GM21360 (cell line): ENCODE measurements at regions not wholly inside any gene's neighbourhood (a gene's known extent, or its start where the extent isn't known, plus 50 kb on each side); places are given as distances from the start of the nearest gene placed in this dataset.

Experiments used
- ATAC-seq: cut with Tn5 transposase; IDR thresholded peaks from one replicate; pipeline ENCODE4 v1.9.1; 2021; ENCODE audit warnings: mild to moderate bottlenecking, moderate library complexity; ENCODE audit not compliant: unreplicated experiment

DNA sequence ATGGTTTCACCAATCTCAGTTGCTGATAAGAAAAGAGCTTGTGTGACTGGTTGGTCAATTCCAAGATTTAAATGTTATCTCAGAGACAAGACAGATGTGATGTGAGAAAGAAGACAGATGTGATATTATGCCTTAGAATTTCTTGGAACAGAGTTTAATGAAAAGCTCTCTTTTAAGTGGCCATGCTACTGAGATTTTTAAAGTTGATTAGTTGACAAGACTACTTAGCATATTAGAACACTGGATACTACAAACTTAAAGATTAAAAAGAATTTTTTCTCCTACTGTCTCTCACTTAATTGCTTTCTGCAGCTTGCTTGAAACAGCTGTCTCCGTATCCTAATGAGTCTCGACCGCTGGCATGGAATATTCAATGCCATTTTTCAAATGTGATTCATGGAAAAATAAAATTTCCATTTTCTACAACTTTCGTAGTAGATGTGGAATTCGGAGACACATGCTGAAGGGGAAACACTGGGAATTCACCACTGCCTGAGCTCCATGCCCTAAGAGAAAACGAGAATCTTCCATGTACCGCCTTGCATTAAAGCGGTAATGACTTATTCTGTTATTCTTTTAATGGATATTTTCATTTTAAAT is 634.2 kb upstream of the SETBP1 start:
- ATAC-seq, result no peak

DNA sequence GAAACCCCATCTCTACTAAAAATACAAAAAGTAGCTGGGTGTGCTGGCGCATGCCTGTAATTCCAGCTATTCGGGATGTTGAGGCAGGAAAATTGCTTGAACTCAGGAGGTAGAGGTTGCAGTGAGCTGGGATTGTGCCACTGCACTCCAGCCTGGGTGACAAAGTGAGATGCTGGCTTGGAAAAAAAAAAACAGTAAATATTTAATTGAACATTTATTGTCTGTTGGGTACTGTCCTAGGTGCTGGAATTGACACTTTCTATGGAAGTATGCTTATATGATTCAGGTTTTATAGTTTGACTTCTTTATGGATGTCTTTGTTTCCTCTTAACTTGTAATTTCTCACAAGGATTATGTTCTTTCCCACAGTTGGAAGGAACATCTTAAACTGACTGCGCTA is 633.1 kb upstream of the SETBP1 start:
- no peak for ATAC-seq

DNA sequence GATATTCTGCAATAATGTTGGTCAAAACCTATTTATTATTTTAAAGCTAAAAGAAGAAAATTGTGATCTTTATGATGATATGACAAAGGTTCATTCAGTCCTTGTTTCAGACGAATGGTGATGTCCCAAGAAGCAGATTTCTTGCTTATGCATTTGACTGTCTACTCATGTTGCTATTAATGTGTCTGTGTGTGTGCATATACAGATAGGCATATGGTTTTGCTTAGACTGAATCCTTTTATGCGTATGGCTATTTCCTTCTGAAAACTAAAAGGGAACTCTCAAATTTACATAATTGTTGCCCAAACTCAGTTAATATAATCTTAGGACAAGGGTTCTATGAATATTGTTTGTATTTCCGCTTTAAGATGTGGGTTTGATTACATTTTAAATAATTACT is 632.3 kb upstream of the SETBP1 start:
- ATAC-seq, result no peak

DNA sequence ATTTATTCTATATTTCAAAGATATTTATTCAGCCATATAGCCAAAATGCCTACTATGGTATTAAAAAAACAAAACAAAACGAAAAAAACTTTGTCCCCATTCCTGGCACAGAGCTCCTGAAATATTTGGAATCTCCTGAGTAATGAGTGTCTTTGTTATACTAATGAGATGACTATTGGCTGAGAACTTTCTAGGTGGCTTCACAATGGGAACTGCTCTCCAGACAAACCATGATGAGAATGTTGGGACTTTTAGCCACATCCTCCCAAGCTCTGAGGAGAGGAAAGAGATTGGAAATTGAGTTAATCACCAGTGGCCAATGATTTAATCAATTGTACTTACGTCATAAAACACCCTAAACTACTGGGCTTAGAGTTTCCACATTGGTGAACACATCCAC is 631.8 kb upstream of the SETBP1 start:
- no peak for ATAC-seq

GRCh38 chr18:44051026-44051425 is 629.7 kb upstream of the SETBP1 start:
- no peak for ATAC-seq

- ATAC-seq, result no peak
These were observed 626.2 kb upstream of the SETBP1 start for GRCh38 chr18:44054514-44054913.

- no peak for ATAC-seq
These were observed 620.5 kb upstream of the SETBP1 start for GRCh38 chr18:44060197-44060596.

DNA sequence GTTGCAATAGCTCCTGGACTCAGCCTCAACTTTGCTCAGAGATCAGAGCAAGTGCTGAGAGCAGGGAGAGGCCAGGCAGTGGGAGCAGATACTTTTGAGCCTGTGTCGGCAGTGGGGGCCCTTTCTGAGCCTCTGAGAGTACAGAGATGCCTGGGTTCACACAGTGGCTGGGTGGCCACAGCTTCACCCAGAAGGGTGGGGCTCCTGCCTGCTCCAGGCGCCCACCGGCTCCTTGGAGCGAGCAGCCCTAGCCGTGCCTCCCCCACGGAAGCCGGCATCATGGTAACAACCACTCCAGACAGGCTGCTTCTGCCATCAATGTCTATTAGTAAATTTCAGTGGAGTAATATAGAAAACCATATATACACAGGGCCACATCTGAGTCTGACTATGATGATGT is 619.2 kb upstream of the SETBP1 start:
- no peak for ATAC-seq

GRCh38 chr18:44062345-44062744 is 618.3 kb upstream of the SETBP1 start:
- no peak for ATAC-seq

GRCh38 chr18:44065206-44065605 is 615.5 kb upstream of the SETBP1 start:
- no peak for ATAC-seq

GRCh38 chr18:44066541-44066940 is 614.1 kb upstream of the SETBP1 start:
- ATAC-seq, result no peak

DNA sequence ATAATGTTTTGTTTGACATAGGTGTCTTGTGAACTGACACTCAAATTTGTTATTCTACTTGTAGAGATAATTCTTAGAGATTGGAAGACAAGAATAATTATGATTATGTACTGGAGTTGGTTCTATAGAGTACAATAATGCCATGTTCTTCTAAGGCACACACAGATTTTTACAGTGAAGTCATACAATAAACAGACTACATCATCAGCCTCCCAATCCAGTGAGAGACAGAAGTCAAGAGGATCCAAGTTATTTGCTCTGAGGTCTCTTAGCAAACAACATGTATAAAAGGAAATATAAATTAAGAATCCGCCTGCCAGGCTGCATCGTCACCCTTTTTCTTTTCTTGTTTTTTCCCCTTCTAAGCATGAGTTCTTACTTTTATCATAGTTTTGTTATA is 613.5 kb upstream of the SETBP1 start:
- no peak for ATAC-seq

GRCh38 chr18:44075038-44075437 is 605.6 kb upstream of the SETBP1 start:
- ATAC-seq, result no peak

DNA sequence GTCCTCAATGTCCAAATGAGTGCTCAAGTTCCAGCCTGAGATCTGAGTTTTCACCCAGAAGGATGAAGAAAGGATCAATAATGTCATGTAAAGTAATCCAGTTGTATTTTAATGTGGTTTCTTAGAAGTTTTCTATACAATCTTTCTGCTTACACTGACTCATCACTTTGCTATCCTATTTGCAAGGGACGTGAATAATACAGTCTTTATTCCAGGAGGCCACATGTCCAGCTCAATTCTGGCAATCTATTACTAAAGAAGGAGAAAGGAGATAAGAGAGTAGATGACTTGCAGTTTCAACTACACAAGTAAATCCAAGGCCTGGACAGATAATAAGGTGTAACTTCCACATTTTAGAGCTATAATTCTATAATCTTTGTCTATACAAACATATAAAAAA is 601.1 kb upstream of the SETBP1 start:
- no peak for ATAC-seq

DNA sequence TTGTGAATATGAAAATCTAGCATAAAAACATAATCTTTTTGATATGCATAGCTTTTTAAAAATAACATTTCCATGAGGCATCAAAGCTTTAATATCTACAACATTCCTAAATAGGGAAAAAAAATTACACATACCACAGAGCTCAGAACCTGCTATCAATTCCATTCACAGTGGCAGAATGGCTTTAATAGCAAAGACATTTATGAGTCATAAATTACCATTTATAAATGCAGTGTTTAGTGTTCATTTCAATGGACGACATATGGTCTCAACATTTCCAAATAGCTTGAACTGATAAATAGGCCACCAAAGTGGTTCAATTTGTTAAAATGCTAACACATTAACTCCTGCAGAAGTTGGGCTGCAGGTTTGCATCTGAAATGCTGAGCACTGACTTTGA is 600.6 kb upstream of the SETBP1 start:
- ATAC-seq, result no peak

DNA sequence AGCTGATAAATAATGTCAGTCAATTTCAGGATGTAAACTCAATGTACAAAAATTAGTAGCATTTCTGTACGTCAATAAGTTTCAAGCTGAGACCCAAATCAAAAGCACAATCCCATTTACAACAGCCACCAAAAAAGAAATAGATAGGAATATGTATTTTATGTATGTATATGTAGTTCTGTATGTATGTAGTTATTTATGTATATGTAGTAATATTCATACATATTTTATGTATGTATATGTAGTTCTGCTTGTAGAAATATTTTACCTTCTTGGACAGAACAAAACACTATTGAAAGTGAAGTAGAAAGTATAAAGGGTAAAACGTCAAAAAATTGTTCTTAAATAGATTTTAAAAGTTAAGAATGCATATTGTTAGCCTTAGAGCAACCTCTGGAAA is 591.0 kb upstream of the SETBP1 start:
- no peak for ATAC-seq

DNA sequence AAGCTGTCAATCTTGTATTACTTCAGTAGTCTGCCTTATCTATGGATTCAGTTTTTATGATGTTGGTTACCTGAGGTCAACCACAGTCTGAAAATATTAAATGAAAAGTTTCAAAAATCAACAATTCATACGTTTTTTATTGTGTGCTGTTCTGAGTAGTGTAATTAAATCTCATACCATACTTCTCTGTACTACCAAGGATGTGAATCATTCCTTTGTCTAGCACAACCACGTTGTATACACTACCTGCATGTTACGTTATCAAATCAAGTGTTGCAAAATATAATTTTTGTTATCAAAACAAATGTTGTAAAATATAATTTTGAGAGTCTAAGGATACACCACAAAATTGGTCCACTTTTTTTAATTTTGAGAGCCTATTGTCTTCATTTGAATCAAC is 590.2 kb upstream of the SETBP1 start:
- ATAC-seq, result no peak

- ATAC-seq, result no peak
These were observed 587.4 kb upstream of the SETBP1 start for GRCh38 chr18:44093253-44093652.

GRCh38 chr18:44096016-44096415 is 584.7 kb upstream of the SETBP1 start:
- no peak for ATAC-seq

GRCh38 chr18:44098551-44099098 is 582.1 kb upstream of the SETBP1 start:
- ATAC-seq, result peak; percentile 55

- no peak for ATAC-seq
These were observed 573.5 kb upstream of the SETBP1 start for GRCh38 chr18:44107187-44107586.

DNA sequence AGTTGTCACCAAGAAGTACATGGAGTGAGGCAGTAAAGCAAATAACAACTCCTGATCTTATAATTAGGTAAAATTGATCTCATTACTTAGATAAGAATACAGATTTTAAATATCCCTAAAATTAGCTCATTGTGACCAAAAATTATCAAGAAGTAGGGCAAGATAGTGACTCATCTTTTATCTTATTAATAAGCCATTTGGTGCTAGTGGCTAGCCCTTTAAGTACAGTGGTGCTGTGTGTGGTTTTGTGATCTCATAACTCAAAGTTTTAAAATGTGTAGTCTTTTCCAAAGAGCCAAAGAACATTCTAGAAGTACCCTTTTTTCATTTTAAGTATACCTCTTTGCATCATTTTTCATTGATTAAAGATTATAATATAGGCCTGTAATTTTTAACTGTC is 569.4 kb upstream of the SETBP1 start:
- ATAC-seq, result no peak

- ATAC-seq, result no peak
These were observed 562.9 kb upstream of the SETBP1 start for GRCh38 chr18:44117821-44118220.
